HG03432 (cell line): ENCODE measurements at regions not wholly inside any gene's neighbourhood (a gene's known extent, or its start where the extent isn't known, plus 50 kb on each side); places are given as distances from the start of the nearest gene placed in this dataset.
"Not testable (repeated sequence)": the region's sequence is repeated elsewhere in the genome, so short reads cannot be mapped to it uniquely, and the experiment has no call there.

Experiments used
- ATAC-seq: cut with Tn5 transposase; IDR thresholded peaks from one replicate; pipeline ENCODE4 v1.9.1; 2021; ENCODE audit warnings: mild to moderate bottlenecking, moderate library complexity; ENCODE audit not compliant: unreplicated experiment

DNA sequence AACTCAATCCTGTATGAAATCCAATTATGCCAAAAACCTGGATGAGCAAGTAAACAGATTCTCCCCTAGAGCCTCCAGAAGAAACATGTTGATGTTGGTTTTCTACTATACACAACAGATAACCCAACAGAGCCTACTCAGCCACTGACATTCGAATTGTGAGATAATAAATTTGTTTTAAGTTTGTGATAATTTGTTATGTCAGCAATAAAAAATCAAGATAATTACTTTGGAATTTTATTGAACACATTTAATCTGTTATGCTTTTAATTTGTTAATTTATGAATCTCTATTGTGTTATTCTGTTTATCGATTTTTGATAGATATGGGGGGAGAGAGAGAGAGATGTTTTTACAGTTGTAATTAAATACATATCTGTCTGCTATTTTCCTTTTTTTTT is 1016.1 kb upstream of the PCDH7 start:
- no peak for ATAC-seq

DNA sequence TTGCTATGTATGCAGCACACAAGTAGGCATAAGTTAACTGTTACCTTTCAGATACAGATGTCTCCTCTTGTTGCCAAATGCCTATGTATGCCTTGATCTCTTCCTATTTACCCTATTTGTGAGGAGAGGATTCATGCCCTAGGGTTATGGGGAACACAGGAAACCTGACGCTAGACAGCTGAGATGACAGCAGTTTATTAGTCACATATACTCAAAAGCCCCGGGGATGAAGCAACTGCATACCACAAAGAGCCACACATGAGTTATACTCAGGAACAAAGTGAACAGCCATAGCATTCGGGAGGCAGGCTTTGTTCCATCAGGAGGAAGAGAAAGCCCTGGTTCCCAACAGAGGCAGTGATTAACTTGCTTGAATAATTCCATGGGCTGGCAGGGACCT is 1011.7 kb upstream of the PCDH7 start:
- ATAC-seq = no peak

DNA sequence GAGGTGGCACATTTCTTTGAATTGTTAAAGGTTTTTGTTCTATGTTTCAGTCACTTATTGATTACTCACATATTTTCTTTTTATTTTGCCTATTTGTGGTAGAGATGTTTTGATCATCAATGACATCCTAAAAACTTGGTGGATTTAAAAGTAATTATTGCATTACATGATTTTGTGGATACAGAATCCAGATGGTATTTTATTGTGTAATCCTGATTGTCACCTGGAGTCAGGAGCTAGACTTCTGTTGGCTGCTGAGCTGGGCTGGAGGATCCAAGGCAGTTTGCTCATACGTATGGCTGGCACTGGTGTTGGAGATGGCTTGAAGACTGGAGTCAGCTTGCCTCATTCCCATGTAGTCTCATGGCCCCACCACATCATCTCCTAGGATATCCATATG is 1009.6 kb upstream of the PCDH7 start:
- ATAC-seq = no peak

DNA sequence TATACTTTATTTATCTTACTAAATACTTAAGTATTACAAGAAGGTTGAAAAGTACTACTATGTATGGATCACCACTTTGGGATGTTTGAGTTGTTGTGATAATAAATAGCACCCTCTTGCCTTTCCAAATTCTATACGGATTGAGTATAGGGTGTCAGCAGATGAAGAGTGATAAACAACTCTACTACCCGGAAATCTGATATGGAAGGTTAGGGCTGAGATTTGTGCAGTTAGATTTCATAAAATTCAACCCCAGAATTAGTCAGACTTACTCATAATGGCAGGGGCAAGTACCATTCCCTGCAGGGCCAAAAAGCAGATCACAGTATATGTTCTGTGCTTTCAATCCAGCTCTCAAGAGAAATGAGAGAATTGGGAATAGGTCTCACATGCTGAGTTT is 1008.9 kb upstream of the PCDH7 start:
- no peak for ATAC-seq

DNA sequence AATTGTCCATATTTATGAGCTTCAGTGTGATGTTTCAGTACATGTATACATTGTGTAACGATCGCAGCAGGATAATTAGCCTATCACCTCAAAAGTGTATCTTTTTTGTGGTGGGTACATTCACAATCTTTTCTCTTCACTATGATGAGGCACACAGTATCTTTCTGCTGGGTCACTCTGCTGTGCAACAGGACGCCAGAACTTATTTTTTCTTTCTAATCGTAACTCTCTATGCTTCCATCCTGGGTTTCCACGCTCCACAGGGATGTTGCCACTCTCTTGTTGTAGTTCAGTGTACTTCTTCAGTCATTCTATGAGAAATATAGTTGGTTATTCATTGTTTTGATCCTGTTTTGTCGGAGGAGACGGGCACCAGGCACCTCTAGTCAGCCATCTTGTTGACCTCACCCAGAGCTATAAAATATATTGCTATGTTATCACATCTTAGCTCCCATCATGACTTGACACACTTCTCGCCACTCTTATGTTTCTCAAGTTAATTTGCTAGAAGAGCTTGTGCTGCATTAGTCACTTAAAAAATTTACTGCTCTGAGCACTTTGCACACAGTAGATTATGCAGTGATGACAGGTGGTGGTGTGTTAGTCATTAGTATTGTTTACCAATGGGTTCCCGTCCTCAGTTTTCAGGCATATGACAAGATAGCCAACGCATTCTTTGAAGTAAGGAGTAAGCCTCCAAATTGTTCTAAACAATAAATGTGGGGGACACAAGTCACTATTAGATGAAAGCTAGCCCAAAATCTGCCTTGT is 1002.7 kb upstream of the PCDH7 start:
- no peak for ATAC-seq

DNA sequence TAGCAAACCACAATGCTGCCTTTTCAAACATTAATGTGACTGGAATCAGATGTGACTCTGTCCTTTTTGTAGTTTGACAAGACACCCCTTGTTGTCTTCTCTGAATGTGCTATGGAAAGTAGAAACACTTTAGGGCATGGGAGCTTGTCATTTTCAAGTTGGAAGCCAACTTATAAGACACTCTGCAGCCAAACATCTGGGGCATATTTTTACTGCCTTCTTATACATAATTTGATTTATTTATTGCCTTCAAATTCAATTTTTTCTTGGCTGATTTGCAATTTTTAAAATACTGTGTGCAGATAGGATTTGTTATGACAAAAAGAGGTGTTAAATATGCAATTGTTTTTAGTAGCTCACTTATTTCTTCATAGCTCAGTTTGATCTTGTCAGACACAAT is 1002.0 kb upstream of the PCDH7 start:
- no peak for ATAC-seq

DNA sequence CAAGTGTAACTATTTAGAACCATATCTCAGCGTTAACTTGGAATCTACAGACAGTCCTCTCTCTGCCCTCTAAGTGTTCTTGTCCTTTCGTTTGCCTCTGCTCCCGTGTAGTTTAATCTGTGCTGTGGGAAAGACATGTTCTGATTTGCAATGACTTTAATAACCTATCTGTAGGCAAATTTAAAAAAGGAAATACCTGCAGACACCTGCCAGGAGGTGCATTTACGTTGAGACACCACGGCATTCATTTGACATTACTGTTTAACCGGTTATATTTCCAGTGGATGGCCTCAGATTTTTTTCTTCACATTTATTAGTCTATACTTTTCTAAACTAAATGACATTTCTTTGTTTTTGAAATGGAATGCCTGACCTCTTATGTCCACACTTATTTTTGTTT is 997.9 kb upstream of the PCDH7 start:
- no peak for ATAC-seq

DNA sequence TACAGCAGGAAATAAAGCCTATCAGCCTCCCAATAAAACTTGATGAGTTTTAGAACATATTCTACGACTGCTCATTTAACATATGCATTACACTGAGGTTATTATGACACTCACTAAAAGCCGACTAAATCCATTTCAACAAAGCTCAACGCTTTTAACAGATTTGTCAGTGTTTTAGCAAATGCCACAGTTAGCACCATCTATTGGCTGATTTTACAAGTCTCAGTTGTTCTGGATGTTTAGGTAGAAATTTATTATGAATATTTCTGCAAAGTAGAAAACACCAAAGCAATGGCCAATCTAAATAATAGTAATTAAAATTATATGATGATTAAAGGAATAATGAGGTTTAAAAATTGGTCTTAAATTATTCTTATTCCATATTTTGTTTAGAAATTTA is 993.2 kb upstream of the PCDH7 start:
- no peak for ATAC-seq

DNA sequence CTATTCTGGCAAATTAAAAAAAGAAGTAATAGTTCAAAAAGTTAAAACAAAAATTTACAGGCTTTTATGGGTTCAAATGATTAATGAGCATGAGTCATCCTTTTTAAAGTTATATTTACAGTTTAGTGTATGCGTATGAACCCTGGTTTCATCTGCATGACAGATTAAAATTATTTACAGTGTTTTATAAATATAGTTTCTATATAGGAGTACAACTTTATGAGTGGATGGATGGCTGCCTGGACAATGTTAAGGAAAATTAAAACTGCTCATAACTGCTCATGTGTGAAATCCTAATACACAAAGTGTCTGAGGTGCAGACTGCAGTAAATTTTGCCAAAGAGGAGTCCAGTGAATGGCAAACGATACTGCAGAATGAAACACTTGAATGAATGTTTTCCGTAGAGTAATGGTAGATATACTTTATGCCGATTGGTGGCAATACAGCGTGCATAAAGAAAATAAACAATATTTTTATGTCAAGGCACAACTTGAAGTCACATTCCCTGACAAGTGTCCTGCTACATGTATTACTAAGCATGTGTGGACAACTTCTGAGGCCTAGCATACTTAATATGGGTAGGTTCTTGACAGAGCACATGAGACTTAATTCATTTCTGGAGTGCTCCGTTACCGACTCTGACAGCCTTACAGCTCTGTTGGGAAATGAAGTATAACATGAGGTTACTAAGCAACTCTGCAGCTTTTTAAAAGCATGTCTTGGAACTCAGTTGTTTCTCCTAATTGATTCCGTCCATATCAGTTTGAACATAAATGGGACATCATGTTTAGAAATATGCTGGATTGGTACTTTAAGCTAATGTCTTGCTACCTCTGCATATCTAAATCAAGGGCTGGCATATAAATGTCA is 985.6 kb upstream of the PCDH7 start:
- no peak for ATAC-seq

DNA sequence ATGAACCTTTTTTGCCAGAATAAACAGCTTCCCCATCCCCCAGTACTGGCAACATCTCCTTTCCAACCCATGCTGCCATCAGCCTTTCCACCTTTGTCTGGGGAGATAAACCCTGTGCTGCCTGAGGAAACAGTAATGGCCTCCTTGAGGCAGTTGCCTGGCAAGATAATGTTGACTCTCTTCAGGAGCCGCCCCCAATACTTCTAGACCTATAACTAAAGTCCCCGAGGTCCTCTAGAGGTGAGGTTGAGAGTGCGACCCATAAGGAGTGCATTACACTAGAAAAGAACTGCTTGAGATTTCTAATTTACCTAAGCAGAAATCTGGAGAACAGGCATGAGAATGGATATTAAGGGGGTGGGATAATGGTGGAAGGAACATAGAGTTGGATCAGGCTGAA is 963.2 kb upstream of the PCDH7 start:
- ATAC-seq = no peak

DNA sequence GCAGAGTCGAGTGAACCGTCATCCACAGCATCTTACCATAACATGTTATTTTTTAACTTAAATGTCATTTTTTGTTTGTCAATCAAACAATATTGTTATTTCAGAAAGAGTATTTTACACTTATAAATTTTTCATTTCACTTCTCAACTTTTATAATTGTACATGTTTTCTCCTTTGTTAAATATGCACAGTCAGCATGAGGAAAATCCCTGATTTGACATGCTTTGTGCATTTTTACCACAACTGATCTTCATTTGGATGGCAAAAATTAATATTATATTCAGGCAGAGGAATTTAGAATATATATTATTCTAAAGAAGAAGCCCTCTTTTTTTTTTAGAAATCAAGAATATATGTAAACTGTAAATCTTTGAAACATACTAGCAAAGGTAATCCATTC is 958.0 kb upstream of the PCDH7 start:
- no peak for ATAC-seq

DNA sequence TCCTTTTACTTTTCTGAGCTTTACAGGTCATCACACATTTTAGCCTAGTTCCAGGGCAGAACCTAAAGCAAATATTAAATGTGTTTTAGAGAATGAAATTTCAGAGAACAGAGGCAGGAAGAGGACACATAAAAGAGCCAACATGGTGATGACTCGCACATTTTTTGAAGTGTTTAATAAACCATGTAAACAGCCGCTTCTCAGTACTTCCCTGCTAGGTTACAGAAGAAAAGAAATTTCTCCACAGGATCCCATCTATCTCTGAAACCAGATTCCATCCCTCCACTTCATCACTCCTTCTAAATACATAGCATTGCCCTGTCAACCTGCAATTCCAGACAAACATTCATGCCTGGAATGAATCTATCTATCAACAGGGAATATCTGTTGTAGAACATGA is 949.5 kb upstream of the PCDH7 start:
- no peak for ATAC-seq

DNA sequence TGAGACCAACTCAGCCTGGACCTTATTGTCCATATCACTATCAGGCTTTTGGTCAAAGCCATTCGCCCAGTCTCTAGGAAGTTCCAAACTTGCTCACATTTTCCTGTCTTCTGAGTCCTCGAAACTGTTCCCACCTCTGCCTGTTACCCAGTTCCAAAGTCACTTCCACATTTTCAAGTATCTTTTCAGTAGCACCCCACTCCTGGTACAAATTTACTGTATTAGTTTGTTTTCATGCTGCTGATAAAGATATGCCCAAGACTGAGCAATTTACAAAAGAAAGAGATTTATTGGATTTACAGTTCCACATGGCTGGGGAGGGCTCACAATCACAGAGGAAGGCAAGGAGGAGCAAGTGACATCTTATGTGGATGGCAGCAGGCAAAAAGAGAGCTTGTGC is 932.0 kb upstream of the PCDH7 start:
- ATAC-seq = not testable (repeated sequence)

DNA sequence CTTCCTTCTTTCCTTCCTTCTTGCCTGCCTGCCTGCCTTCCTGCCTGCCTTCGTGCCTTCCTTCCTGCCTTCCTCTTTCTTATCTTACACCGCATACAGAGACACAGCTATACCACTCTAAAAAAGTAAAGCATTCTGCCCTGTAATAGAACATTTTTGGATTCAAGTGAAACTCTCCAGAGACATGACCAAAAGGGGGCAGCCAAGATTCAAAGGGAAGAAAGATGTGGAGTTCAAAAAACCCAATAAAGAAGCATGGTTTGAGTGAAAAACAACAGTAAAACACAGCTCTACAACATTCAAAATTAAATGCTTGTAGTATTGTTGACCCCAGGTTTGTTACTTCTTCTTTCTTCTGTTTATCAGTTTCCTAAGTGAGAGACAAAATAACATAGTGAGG is 914.9 kb upstream of the PCDH7 start:
- no peak for ATAC-seq

DNA sequence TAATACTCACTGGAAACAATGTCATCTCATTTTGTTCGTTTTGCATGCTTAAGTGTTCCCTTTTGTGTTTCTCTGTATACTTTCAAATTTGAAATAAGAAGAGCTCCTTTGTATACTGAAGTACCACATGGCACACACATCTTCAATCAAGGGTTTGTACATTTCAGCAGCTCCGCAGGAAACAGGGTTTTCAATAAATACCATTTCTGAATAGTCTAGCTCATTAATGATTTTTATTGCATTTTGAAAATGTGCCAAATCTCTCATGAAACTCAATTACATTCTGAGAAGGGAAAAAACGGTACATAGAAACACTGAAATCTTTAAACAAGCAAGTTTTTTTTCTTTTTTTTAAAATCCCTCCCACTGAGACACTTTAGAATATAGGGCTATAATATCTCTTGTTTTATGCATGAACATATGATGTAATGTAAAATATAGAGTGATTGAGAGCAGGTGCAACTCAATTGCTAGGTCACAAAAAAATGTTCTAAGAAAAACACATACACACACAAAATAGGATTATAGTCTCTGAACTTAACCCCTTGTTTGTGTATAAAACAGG is 914.2 kb upstream of the PCDH7 start:
- ATAC-seq = no peak

DNA sequence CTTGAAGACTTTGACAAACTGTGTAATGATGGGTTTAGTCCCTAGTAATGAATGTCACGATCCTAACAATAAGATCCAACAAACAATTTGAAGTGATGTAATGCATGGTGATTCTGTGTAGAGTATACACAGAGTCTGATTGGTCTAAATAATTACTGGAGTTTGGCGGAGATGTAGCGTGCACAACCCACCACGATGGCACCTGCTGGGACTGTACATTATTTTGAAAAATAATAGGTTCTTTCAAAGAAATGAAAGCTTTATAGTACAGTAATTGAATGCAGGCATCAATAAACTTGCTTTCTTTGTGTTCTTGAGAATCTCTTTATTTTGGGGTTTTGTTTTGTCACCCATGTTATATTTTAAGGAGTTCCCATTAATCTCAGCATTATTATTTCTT is 902.2 kb upstream of the PCDH7 start:
- ATAC-seq = no peak

DNA sequence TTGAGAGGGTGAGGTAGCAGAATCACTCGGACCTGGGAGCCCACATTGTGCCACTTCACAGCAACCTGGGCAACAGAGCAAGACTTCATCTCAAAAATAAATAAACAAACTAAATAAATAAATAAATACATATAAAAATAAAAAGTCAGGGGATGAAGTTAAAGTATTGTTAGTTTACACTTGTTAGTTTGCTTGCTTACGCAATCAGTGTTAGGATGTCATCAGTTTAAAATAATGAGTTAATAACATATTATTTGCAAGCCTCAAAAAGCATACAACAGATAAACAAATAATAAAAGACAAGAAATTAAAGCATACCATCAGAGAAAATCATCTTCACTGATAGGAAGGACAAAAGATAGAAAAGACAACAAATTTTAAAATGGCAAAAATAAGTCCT is 891.1 kb upstream of the PCDH7 start:
- no peak for ATAC-seq

DNA sequence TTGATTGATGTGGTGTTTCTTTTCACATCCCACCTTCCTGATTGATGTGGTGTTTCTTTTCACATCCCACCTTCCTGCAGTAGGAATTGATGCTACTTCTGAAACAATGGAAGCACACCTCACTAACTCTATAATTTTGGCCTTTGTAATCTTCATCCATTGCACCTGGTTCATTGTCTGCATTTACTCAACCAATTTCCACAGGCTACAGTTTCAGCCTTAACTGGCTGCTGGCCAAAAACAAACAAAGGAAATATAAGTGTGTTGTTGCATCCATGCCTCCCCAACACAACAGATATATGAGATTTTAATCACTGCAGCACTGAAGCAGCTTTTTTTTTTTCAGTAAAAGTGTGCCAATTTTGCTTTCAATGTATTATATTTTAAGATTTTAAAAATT is 867.6 kb upstream of the PCDH7 start:
- no peak for ATAC-seq

DNA sequence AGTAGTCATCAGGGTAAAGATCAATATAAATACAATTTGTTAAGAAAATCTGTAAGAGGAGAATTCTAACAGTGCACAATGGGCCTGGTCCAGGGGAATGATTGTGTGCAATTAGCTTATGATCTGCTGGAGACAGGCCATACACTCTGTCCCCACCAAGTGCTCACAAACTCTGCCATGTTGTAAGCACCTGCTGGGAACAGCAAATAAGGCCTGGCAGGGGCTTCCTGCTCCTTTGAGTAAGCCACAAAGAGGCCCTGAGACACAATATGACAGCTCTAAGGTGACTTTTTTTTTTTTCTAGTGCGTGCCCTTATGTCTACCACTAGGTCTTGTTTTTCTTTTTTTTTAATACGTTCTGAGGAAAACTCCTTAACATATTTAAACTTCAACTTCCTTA is 866.3 kb upstream of the PCDH7 start:
- no peak for ATAC-seq

DNA sequence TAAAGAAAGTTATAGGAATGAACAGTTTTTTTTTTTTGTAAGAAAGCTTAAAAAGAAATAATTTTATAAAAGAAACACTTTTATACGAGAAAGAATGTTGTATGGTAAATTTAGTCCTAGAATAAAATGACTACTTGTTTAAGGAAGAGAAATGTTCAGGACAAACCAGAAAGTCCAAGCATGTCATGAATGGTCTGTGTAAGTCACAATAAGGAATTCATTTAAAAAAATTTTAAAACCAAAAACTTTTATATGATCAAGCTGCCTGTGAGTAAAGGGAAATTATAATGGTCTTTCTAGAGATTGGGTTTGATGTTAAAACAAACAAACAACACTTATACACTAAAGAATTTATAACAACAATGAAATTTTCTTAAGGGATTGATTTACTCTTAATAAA is 858.9 kb upstream of the PCDH7 start:
- ATAC-seq = no peak

DNA sequence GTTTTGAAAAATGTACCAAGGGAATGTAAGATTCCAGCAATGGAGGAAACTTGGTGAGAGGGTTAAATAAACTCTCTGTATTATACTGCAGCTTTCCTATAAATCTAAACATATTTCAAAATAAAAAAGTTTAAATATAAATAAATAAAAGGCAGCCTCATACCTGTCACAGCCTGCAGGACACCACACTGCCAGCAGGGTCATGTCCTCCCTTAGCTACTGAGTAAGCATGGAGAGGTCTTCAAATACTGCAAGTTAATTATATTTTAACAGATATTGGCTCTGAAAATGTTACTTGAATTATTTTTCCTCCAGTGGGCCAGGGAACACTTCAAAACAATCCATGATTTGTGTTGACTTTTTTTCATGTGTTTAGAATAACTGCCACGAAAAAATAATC is 852.8 kb upstream of the PCDH7 start:
- ATAC-seq = no peak

DNA sequence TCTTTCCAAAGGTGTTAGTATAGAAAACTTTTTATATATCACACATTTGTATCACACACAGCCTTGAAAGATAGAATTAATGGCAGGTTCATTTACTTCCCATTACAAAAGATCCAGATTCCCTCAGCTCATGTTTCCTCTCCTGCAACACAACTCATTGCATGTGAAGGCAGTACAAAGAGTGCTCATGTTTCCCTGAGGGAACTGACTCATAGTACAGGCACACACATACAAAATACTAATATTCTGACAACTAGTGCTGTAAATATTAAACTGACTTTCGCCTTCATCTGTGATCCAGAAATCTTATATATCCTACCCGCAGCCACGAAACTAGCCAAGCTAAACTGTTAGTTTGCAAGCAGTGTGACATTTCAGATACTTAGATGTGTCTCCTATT is 819.8 kb upstream of the PCDH7 start:
- no peak for ATAC-seq
